ENCODE measurements at regions not wholly inside any gene's neighbourhood (a gene's known extent, or its start where the extent isn't known, plus 50 kb on each side); places are given as distances from the start of the nearest gene placed in this dataset.
"Not testable (repeated sequence)": the region's sequence is repeated elsewhere in the genome, so short reads cannot be mapped to it uniquely, and the experiment has no call there.

- WGBS, 4 donors = 68 to 80% (median 73%) methylated on average over 7 of the region's 7 CpGs
- no peak overlapping the region for H3K4me3 ChIP-seq
- intact Hi-C loops (cut with DNase I) = no loop called here
Measured at GRCh38 chr17:30701498-30701989, 122.9 kb downstream of the CRLF3 start.

GRCh38 chr17:30700833-30701232 is 123.7 kb downstream of the CRLF3 start:
- H3K4me1 ChIP-seq; H3K4me3 ChIP-seq; H3K27ac ChIP-seq; DNase-seq; intact Hi-C loops (cut with DNase I); ATAC-seq; H3K36me3 ChIP-seq; H3K9me3 ChIP-seq: not testable (repeated sequence)
- 57 to 83% (median 68%) methylated on average over 9 of the region's 11 CpGs for WGBS, 4 donors
- H3K27me3 ChIP-seq = peaks cover 10 to 65% (median 17%) of the 10 kb centered on the region in 9 donors

More at GRCh38 chr17:30701498-30701989, 122.9 kb downstream of the CRLF3 start:
- peaks cover 0 to 13% (median 3%) of the 10 kb centered on the region in 12 donors for H3K4me1 ChIP-seq
- no peaks in the 10 kb centered on the region for H3K9me3 ChIP-seq
- H3K27me3 ChIP-seq = peaks cover 10 to 67% (median 17%) of the 10 kb centered on the region in 9 donors
- ATAC-seq (no peak), DNase-seq (peak in 1 of 5 donors; percentile 1)
- no peak overlapping the region for H3K27ac ChIP-seq
- H3K36me3 ChIP-seq = no peaks in the 10 kb centered on the region
- no peak for TF ChIP-seq CTCF (IDR thresholded peaks at IDR 0.05)
- TF ChIP-seq POLR2A (IDR thresholded peaks at IDR 0.05) = no peak

GRCh38 chr17:30697619-30698460 is 126.7 kb downstream of the CRLF3 start:
- peak; percentile 71 to 88 (median 80) for TF ChIP-seq CTCF (IDR thresholded peaks at IDR 0.05)
- H3K27me3 ChIP-seq = peaks cover 6 to 36% (median 12%) of the 10 kb centered on the region in 9 donors
- WGBS, 4 donors = 5 to 9% (median 8%) methylated on average over 27 to 32 of the region's 32 CpGs
- intact Hi-C loops (cut with DNase I); H3K27ac ChIP-seq; H3K9me3 ChIP-seq; H3K36me3 ChIP-seq: not testable (repeated sequence)
- DNase-seq = peak; percentile 39 to 82 (median 49)
- H3K4me3 ChIP-seq = peak overlapping the region in 8 of 12 donors; percentile 13 to 39 (median 34)
- H3K4me1 ChIP-seq = peaks cover 0 to 10% (median 2%) of the 10 kb centered on the region in 12 donors
- ATAC-seq = peak in 3 of 4 donors; percentile 86 to 89 (median 89)

GRCh38 chr17:30696234-30696633 is 128.3 kb downstream of the CRLF3 start:
- TF ChIP-seq CTCF (IDR thresholded peaks at IDR 0.05) (no peak), POLR2A (IDR thresholded peaks at IDR 0.05) (no peak)
- peaks cover 0 to 21% (median 5%) of the 10 kb centered on the region in 9 donors for H3K27me3 ChIP-seq
- intact Hi-C loops (cut with DNase I) = no loop called here
- H3K9me3 ChIP-seq = peaks cover 0 to 3% (median 0%) of the 10 kb centered on the region in 12 donors
- DNase-seq (no peak), ATAC-seq (no peak)
- H3K36me3 ChIP-seq = no peaks in the 10 kb centered on the region
- peaks cover 0 to 10% (median 2%) of the 10 kb centered on the region in 12 donors for H3K4me1 ChIP-seq
- no peak overlapping the region for H3K4me3 ChIP-seq
- 94 to 96% (median 95%) methylated on average over 5 of the region's 5 CpGs for WGBS, 4 donors
- H3K27ac ChIP-seq = no peak overlapping the region

- Histone ChIP-seq H3K27me3 (peaks cover 0 to 17% (median 0%) of the 10 kb centered on the region in 9 donors), H3K4me1 (peaks cover 0 to 10% (median 2%) of the 10 kb centered on the region in 12 donors)
- H3K27ac ChIP-seq; H3K4me3 ChIP-seq; ATAC-seq; H3K9me3 ChIP-seq; H3K36me3 ChIP-seq; intact Hi-C loops (cut with DNase I): not testable (repeated sequence)
- DNase-seq = peak in 1 of 5 donors; percentile 2
- WGBS, 4 donors = 70 to 89% (median 77%) methylated on average over 1 of the region's 1 CpG
Measured at GRCh38 chr17:30695265-30695811, 129.2 kb downstream of the CRLF3 start.
